Jurkat, Clone E6-1 (cell line): ENCODE measurements at regions not wholly inside any gene's neighbourhood (a gene's known extent, or its start where the extent isn't known, plus 50 kb on each side); places are given as distances from the start of the nearest gene placed in this dataset.

Experiments used
- DNase-seq: peaks from one replicate; pipeline ENCODE4 v3.0.0-alpha.2; 2011; ENCODE audit warnings: low read depth, low spot score
- H3K4me3 ChIP-seq: 2 replicates; pipeline ENCODE4 v1.5.1; 2011; ENCODE audit warnings: mild to moderate bottlenecking, low read length, control low read depth, moderate library complexity

GRCh38 chr7:13411636-13412035 is 577.8 kb downstream of the ETV1 start:
- DNase-seq, result no peak

GRCh38 chr7:13414181-13414580 is 575.3 kb downstream of the ETV1 start:
- H3K4me3 ChIP-seq, result no peak overlapping the region
- no peak for DNase-seq

More at GRCh38 chr7:13411636-13412035, 577.8 kb downstream of the ETV1 start:
- H3K4me3 ChIP-seq, result no peak overlapping the region

- DNase-seq, result no peak
- H3K4me3 ChIP-seq, result no peak overlapping the region
Measured at GRCh38 chr7:13414661-13415107, 574.8 kb downstream of the ETV1 start.

GRCh38 chr7:13416071-13416470 is 573.4 kb downstream of the ETV1 start:
- DNase-seq, result no peak
- no peak overlapping the region for H3K4me3 ChIP-seq

- no peak overlapping the region for H3K4me3 ChIP-seq
- DNase-seq, result no peak
Measured at GRCh38 chr7:13416544-13416943, 572.9 kb downstream of the ETV1 start.

GRCh38 chr7:13420726-13421125 is 568.7 kb downstream of the ETV1 start:
- H3K4me3 ChIP-seq, result no peak overlapping the region
- DNase-seq, result no peak

GRCh38 chr7:13421776-13422175 is 567.7 kb downstream of the ETV1 start:
- H3K4me3 ChIP-seq, result no peak overlapping the region
- no peak for DNase-seq

GRCh38 chr7:13433946-13434345 is 555.5 kb downstream of the ETV1 start:
- no peak for DNase-seq
- H3K4me3 ChIP-seq, result no peak overlapping the region

GRCh38 chr7:13442226-13442625 is 547.2 kb downstream of the ETV1 start:
- H3K4me3 ChIP-seq, result no peak overlapping the region
- DNase-seq, result no peak

GRCh38 chr7:13447637-13448036 is 541.8 kb downstream of the ETV1 start:
- no peak for DNase-seq
- H3K4me3 ChIP-seq, result no peak overlapping the region

- H3K4me3 ChIP-seq, result no peak overlapping the region
- no peak for DNase-seq
Measured at GRCh38 chr7:13448243-13448642, 541.2 kb downstream of the ETV1 start.

- DNase-seq, result no peak
Measured at GRCh38 chr7:13449460-13449859, 540.0 kb downstream of the ETV1 start.

GRCh38 chr7:13454916-13455592 is 534.4 kb downstream of the ETV1 start:
- no peak overlapping the region for H3K4me3 ChIP-seq
- no peak for DNase-seq

More at GRCh38 chr7:13449460-13449859, 540.0 kb downstream of the ETV1 start:
- H3K4me3 ChIP-seq, result no peak overlapping the region

GRCh38 chr7:13457790-13458189 is 531.7 kb downstream of the ETV1 start:
- no peak for DNase-seq
- H3K4me3 ChIP-seq, result no peak overlapping the region

GRCh38 chr7:13466874-13467547 is 522.5 kb downstream of the ETV1 start:
- no peak overlapping the region for H3K4me3 ChIP-seq
- no peak for DNase-seq

GRCh38 chr7:13476881-13477444 is 512.5 kb downstream of the ETV1 start:
- DNase-seq, result no peak
- no peak overlapping the region for H3K4me3 ChIP-seq

GRCh38 chr7:13489386-13489785 is 500.1 kb downstream of the ETV1 start:
- H3K4me3 ChIP-seq, result no peak overlapping the region
- DNase-seq, result no peak

- no peak for DNase-seq
- no peak overlapping the region for H3K4me3 ChIP-seq
Measured at GRCh38 chr7:13496976-13497375, 492.5 kb downstream of the ETV1 start.

GRCh38 chr7:13508586-13508985 is 480.9 kb downstream of the ETV1 start:
- no peak for DNase-seq
- no peak overlapping the region for H3K4me3 ChIP-seq

GRCh38 chr7:13518738-13519137 is 470.7 kb downstream of the ETV1 start:
- H3K4me3 ChIP-seq, result no peak overlapping the region
- no peak for DNase-seq
